Ovary (tissue), 7 donors: ENCODE measurements at regions not wholly inside any gene's neighbourhood (a gene's known extent, or its start where the extent isn't known, plus 50 kb on each side); places are given as distances from the start of the nearest gene placed in this dataset.

Experiments
- DNase-seq, 5 donors: peaks; one replicate each; pipeline ENCODE4 v3.0.0-alpha.2; 2019 to 2020
- H3K27ac ChIP-seq, 2 donors: fragments of 200-600 bp; one replicate each; pipeline versions ENCODE4 v1.5.1 to v1.8.0; 2019 to 2022
- H3K27me3 ChIP-seq: fragments of 200-600 bp; one replicate; pipeline ENCODE4 v1.8.0; 2022
- H3K36me3 ChIP-seq: fragments of 200-600 bp; sonication (generic); one replicate; pipeline ENCODE4 v1.5.1; 2019
- H3K4me1 ChIP-seq: one replicate; pipeline ENCODE4 v1.8.1; 2013; ENCODE audit warnings: mild to moderate bottlenecking, moderate library complexity; ENCODE audit not compliant: insufficient read depth
- H3K4me3 ChIP-seq: fragments of 200-600 bp; sonication (generic); one replicate; pipeline ENCODE4 v1.5.1; 2017
- H3K9me3 ChIP-seq, 2 donors: fragments of 200-600 bp in 1 of 2; sonication (generic) in 1 of 2; one replicate each; pipeline versions ENCODE4 v1.5.1 to v1.8.1; 2013 to 2019; ENCODE audit warnings: mild to moderate bottlenecking in 1 of 2, moderate library complexity in 1 of 2
- EP300 ChIP-seq: sonication (generic); formaldehyde crosslinking; IDR thresholded peaks from one replicate; pipeline ENCODE4 v1.6.1; 2017; ENCODE audit warnings: antibody characterized with exemption
- POLR2A ChIP-seq: fragments of 450-650 bp; IDR thresholded peaks from one replicate; pipeline ENCODE4 v1.6.1; 2017; ENCODE audit warnings: antibody characterized with exemption, mild to moderate bottlenecking, moderate library complexity
- WGBS, 3 donors: extraction: QIAGEN DNeasy Blood & Tissue Kit in 1 of 3; methylation state at CpG; one replicate each; pipeline versions ENCODE4 v1.1.5 to v1.1.7; 2013 to 2017; 5-methylcytosine and 5-hydroxymethylcytosine counted together
- intact Hi-C, 4 donors: fragments of 100-400 bp; cut with DNase I; formaldehyde crosslinking; loops; one replicate each; pipeline versions ENCODE4 v1.11.0 to v1.15.1; 2022 to 2023
- TF ChIP-seq, protein P1 (sequence below), 3 donors: fragments of 450-650 bp in 2 of 3; fragments of 200-600 bp in 1 of 3; IDR thresholded peaks; one replicate each; pipeline versions ENCODE4 v1.5.1 to v1.8.0; 2016 to 2022; ENCODE audit warnings: antibody characterized with exemption in 3 of 3, mild to moderate bottlenecking in 1 of 3
- donor health status: DM: no; HTN: no; CAD: no; lungs with moderate emphysema.
- donor health status: DM: no; HTN: no; CAD: no.
- donor health status: Bipolar disorder and iron deficiency.
- donor health status: DM: no; HTN: no; CAD: no.
- donor health status: DM: yes; HTN: yes; CAD: no.

DNA sequence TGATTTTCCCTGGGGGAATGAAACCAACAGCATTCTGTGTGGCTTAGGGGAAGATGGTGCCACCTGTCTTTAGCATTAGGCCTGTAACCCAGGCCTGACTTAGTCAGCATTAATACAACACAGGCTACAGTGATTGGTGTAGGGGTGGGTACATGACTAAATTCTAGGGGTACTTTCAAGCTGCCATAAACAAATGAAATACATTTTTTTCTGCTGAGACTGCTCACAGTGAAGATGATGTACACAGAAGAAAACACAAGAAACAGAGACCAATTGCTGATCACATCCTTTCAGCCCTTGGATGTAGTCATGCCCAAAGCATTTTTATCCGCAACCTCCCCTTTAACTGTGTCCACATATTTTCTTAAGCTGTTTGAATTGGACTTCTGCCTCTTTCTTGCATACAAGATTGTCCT is 527.2 kb downstream of the KCTD16 start:
- H3K36me3 ChIP-seq: no peaks in the 10 kb centered on the region
- no peak for DNase-seq
- no peak for TF ChIP-seq EP300
- TF ChIP-seq, protein P1, sequence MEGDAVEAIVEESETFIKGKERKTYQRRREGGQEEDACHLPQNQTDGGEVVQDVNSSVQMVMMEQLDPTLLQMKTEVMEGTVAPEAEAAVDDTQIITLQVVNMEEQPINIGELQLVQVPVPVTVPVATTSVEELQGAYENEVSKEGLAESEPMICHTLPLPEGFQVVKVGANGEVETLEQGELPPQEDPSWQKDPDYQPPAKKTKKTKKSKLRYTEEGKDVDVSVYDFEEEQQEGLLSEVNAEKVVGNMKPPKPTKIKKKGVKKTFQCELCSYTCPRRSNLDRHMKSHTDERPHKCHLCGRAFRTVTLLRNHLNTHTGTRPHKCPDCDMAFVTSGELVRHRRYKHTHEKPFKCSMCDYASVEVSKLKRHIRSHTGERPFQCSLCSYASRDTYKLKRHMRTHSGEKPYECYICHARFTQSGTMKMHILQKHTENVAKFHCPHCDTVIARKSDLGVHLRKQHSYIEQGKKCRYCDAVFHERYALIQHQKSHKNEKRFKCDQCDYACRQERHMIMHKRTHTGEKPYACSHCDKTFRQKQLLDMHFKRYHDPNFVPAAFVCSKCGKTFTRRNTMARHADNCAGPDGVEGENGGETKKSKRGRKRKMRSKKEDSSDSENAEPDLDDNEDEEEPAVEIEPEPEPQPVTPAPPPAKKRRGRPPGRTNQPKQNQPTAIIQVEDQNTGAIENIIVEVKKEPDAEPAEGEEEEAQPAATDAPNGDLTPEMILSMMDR (IDR thresholded peaks at IDR 0.05): no peak
- no peak for TF ChIP-seq POLR2A
- intact Hi-C loops: no loop called here
- WGBS, 3 donors: 72 to 86% (median 73%) methylated on average over 1 of the region's 1 CpG
- no peak overlapping the region for H3K4me3 ChIP-seq
- no peaks in the 10 kb centered on the region for H3K4me1 ChIP-seq
- H3K27me3 ChIP-seq: no peaks in the 10 kb centered on the region
- no peak overlapping the region for H3K27ac ChIP-seq
- no peaks in the 10 kb centered on the region for H3K9me3 ChIP-seq

DNA sequence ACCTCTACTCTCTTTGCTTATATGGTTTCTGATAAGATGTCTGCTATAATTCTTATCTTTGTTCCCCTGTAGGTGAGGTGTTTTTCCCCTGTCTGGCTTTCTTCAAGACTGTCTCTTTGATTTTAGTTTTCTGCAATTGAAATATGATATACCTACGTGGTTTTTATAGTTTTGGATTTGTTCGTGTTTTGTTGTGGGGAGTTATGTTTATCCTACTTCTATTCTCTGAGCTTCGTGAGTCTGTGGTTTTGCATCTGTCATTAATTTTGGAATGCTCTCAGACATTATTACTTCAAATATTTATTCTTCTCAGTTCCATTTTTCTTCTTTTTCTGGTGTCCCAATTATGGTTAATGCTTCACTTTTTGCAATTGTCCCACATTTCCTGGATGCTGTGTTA is 521.3 kb downstream of the KCTD16 start:
- H3K9me3 ChIP-seq: no peaks in the 10 kb centered on the region
- WGBS, 3 donors: 4 to 23% (median 9%) methylated on average over 3 of the region's 3 CpGs
- intact Hi-C loops: no loop called here
- H3K36me3 ChIP-seq: no peaks in the 10 kb centered on the region
- H3K4me1 ChIP-seq: no peaks in the 10 kb centered on the region
- H3K27me3 ChIP-seq: no peaks in the 10 kb centered on the region
- DNase-seq: no peak
- no peak overlapping the region for H3K4me3 ChIP-seq
- TF ChIP-seq, protein P1 (IDR thresholded peaks at IDR 0.05): no peak
- TF ChIP-seq POLR2A: no peak
- no peak for TF ChIP-seq EP300
- H3K27ac ChIP-seq: no peak overlapping the region

DNA sequence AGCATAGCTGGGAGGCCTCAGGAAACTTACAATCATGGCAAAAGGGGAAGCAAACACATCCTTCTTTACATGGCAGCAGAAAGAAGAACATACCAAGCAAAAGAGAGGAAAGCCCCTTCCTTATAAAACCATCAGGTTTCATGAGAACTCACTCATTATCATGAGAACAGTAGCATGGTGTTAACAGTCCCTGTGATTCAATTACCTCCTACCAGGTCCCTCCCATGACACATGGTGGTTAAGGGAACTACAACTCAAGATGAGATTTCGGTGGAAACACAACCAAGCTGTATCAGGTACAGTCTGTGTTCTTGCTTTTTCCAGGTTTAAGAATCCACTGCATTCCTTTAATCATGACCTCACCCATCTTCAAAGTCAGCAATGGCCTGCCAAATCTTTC is 514.2 kb downstream of the KCTD16 start:
- intact Hi-C loops: no loop called here
- Histone ChIP-seq H3K27me3 (no peaks in the 10 kb centered on the region), H3K4me3 (no peak overlapping the region), H3K4me1 (no peaks in the 10 kb centered on the region), H3K27ac (no peak overlapping the region), H3K36me3 (no peaks in the 10 kb centered on the region), H3K9me3 (no peaks in the 10 kb centered on the region)
- DNase-seq: no peak
- WGBS, 3 donors: 57 to 91% (median 73%) methylated on average over 1 of the region's 1 CpG
- TF ChIP-seq, protein P1 (IDR thresholded peaks at IDR 0.05): no peak
- TF ChIP-seq EP300 (no peak), POLR2A (no peak)

DNA sequence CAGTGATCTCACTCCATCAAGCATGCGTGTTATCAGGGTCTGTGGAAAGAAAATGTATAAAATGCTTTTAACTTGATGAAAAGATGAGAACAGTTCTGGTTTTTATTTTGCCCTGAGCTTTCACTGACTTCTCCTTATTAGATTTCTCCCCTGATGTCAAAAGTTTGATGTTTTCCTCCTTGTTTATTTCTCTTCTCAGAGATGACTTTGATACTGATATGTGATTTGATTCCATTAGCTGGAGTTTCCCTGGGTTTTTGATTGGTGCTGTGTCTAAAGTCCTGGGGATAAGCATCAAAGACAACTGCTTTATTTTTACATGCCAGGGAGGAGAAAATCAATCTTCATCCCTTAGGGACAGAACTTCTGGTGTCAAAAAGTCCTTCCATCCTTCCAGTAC is 510.0 kb downstream of the KCTD16 start:
- Histone ChIP-seq H3K36me3 (no peaks in the 10 kb centered on the region), H3K9me3 (no peaks in the 10 kb centered on the region), H3K4me1 (no peaks in the 10 kb centered on the region), H3K27me3 (no peaks in the 10 kb centered on the region), H3K27ac (no peak overlapping the region), H3K4me3 (no peak overlapping the region)
- no peak for DNase-seq
- no peak for TF ChIP-seq POLR2A
- no peak for TF ChIP-seq EP300
- TF ChIP-seq, protein P1 (IDR thresholded peaks at IDR 0.05): no peak
- intact Hi-C loops: no loop called here
- 64 to 78% (median 69%) methylated on average over 1 of the region's 1 CpG for WGBS, 3 donors

DNA sequence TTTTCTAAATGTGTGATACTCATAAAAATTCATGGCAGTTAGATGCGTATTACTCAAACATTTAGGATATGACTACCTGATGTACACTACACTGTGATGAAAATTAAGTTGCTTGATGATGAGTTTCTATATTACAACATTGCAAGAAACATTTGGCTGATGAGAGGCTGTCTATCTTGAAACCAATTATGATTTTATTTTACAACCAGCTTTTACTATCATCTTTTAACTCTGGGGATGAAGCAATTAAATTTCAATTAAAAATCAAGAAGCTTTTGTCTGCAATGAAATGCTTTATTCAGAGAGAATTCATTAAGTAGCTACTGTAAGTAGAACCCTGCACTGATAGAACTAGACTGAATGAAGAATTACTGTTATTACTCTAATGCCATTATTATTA is 500.4 kb downstream of the KCTD16 start:
- 90 to 96% (median 95%) methylated on average over 1 of the region's 1 CpG for WGBS, 3 donors
- Histone ChIP-seq H3K27me3 (no peaks in the 10 kb centered on the region), H3K36me3 (no peaks in the 10 kb centered on the region), H3K9me3 (no peaks in the 10 kb centered on the region), H3K27ac (no peak overlapping the region), H3K4me3 (no peak overlapping the region), H3K4me1 (no peaks in the 10 kb centered on the region)
- no peak for DNase-seq
- intact Hi-C loops: no loop called here
- TF ChIP-seq, protein P1 (IDR thresholded peaks at IDR 0.05): no peak
- TF ChIP-seq EP300 (no peak), POLR2A (no peak)
